Prostate gland (tissue), 2 donors: ENCODE measurements at regions not wholly inside any gene's neighbourhood (a gene's known extent, or its start where the extent isn't known, plus 50 kb on each side); places are given as distances from the start of the nearest gene placed in this dataset.

Experiments used
- DNase-seq: peaks from one replicate; pipeline ENCODE4 v3.0.0-alpha.2; 2019; ENCODE audit warnings: low spot score
- H3K27ac ChIP-seq, 2 donors: fragments of 200-600 bp; sonication (generic); 2 replicates each; pipeline ENCODE4 v1.5.1; 2017 to 2019
- H3K27me3 ChIP-seq: fragments of 200-600 bp; sonication (generic); replicated peaks from 2 replicates; pipeline ENCODE4 v1.5.1; 2019; ENCODE audit not compliant: insufficient read depth
- H3K36me3 ChIP-seq, 2 donors: fragments of 200-600 bp; sonication (generic); 1 replicate in 1 of 2; 2 replicates in 1 of 2; pipeline versions ENCODE4 v1.5.1 to v1.8.1; 2017 to 2019
- H3K4me1 ChIP-seq: fragments of 200-600 bp; sonication (generic); replicated peaks from 2 replicates; pipeline ENCODE4 v1.5.1; 2019
- H3K4me3 ChIP-seq, 2 donors: fragments of 200-600 bp; sonication (generic); 2 replicates each; pipeline ENCODE4 v1.5.1; 2017 to 2019
- H3K9me3 ChIP-seq: fragments of 200-600 bp; sonication (generic); 2 replicates; pipeline ENCODE4 v1.5.1; 2017
- POLR2A ChIP-seq: fragments of 450-650 bp; IDR thresholded peaks from one replicate; pipeline ENCODE4 v1.6.1; 2016; ENCODE audit warnings: antibody characterized with exemption, mild to moderate bottlenecking
- POLR2AphosphoS5 ChIP-seq: sonication (generic); formaldehyde crosslinking; IDR thresholded peaks from one replicate; pipeline ENCODE4 v1.6.1; 2017; ENCODE audit warnings: antibody characterized with exemption
- WGBS: methylation state at CpG from one replicate; pipeline ENCODE4 v1.1.5; 2018; 5-methylcytosine and 5-hydroxymethylcytosine counted together
- intact Hi-C: fragments of 100-400 bp; cut with DNase I; formaldehyde crosslinking; loops from one replicate; pipeline ENCODE4 v1.14.2; 2022
- TF ChIP-seq, protein P1 (sequence below), 4 experiments: fragments of 200-600 bp in 2 of 4; fragments of 450-650 bp in 2 of 4; sonication (generic) in 2 of 4; IDR thresholded peaks; 1 replicate in 3 of 4; 2 replicates in 1 of 4; pipeline ENCODE4 v1.5.1; 2016 to 2019; ENCODE audit warnings: antibody characterized with exemption in 4 of 4, mild to moderate bottlenecking in 2 of 4, moderate library complexity in 2 of 4

GRCh38 chr2:45312275-45312674 is 298.8 kb downstream of the SRBD1 start:
- Histone ChIP-seq H3K36me3 (no peaks in the 10 kb centered on the region), H3K9me3 (no peaks in the 10 kb centered on the region), H3K27ac (no peak overlapping the region), H3K4me1 (no peaks in the 10 kb centered on the region), H3K4me3 (no peak overlapping the region), H3K27me3 (no peaks in the 10 kb centered on the region)
- 51% methylated on average over 7 of the region's 7 CpGs for WGBS
- no peak for DNase-seq
- no peak for TF ChIP-seq POLR2AphosphoS5
- no peak for TF ChIP-seq POLR2A
- TF ChIP-seq, protein P1, sequence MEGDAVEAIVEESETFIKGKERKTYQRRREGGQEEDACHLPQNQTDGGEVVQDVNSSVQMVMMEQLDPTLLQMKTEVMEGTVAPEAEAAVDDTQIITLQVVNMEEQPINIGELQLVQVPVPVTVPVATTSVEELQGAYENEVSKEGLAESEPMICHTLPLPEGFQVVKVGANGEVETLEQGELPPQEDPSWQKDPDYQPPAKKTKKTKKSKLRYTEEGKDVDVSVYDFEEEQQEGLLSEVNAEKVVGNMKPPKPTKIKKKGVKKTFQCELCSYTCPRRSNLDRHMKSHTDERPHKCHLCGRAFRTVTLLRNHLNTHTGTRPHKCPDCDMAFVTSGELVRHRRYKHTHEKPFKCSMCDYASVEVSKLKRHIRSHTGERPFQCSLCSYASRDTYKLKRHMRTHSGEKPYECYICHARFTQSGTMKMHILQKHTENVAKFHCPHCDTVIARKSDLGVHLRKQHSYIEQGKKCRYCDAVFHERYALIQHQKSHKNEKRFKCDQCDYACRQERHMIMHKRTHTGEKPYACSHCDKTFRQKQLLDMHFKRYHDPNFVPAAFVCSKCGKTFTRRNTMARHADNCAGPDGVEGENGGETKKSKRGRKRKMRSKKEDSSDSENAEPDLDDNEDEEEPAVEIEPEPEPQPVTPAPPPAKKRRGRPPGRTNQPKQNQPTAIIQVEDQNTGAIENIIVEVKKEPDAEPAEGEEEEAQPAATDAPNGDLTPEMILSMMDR (IDR thresholded peaks at IDR 0.05): no peak
- intact Hi-C loops: no loop called here

- intact Hi-C loops: no loop called here
- 50% methylated on average over 2 of the region's 2 CpGs for WGBS
- no peaks in the 10 kb centered on the region for H3K4me1 ChIP-seq
These were observed 299.5 kb downstream of the SRBD1 start for GRCh38 chr2:45311559-45311958.

GRCh38 chr2:45307147-45307546 is 297.9 kb upstream of the SIX2 start:
- H3K27ac ChIP-seq: no peak overlapping the region
- intact Hi-C loops: no loop called here
- H3K4me1 ChIP-seq: no peaks in the 10 kb centered on the region
- TF ChIP-seq POLR2A: no peak
- no peak for TF ChIP-seq POLR2AphosphoS5
- TF ChIP-seq, protein P1 (IDR thresholded peaks at IDR 0.05): no peak
- 95% methylated on average over 11 of the region's 11 CpGs for WGBS
- no peaks in the 10 kb centered on the region for H3K9me3 ChIP-seq
- no peaks in the 10 kb centered on the region for H3K27me3 ChIP-seq
- no peak overlapping the region for H3K4me3 ChIP-seq
- DNase-seq: no peak
- no peaks in the 10 kb centered on the region for H3K36me3 ChIP-seq

More at GRCh38 chr2:45311559-45311958, 299.5 kb downstream of the SRBD1 start:
- Histone ChIP-seq H3K27me3 (no peaks in the 10 kb centered on the region), H3K27ac (no peak overlapping the region), H3K36me3 (no peaks in the 10 kb centered on the region), H3K4me3 (no peak overlapping the region), H3K9me3 (no peaks in the 10 kb centered on the region)
- TF ChIP-seq POLR2A (no peak), POLR2AphosphoS5 (no peak)
- TF ChIP-seq, protein P1 (IDR thresholded peaks at IDR 0.05): no peak
- no peak for DNase-seq

DNA sequence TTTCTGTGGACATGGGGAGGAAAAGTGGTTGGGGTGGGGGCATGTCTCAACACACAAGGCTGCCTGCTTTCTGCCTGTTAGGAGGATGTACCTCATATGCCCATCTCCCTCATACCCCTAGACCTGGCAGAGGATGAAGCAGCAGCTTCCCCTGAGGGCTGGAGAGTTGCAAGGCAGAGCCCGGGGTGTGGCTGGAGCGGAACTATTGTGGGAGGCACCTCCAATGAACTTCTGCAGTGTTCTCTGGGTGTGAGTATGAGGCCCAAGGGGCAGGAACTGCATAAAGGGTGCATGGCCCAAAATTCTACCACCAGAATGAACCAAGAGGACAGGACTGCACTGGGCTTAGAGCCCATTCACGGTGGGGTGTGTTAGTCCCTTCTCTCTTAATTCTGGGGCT is 296.3 kb upstream of the SIX2 start:
- no peak overlapping the region for H3K4me3 ChIP-seq
- intact Hi-C loops: no loop called here
- H3K36me3 ChIP-seq: no peaks in the 10 kb centered on the region
- WGBS: 56% methylated on average over 3 of the region's 3 CpGs
- TF ChIP-seq, protein P1 (IDR thresholded peaks at IDR 0.05): no peak
- TF ChIP-seq POLR2AphosphoS5 (no peak), POLR2A (no peak)
- H3K9me3 ChIP-seq: no peaks in the 10 kb centered on the region
- H3K27me3 ChIP-seq: no peaks in the 10 kb centered on the region
- no peak overlapping the region for H3K27ac ChIP-seq
- H3K4me1 ChIP-seq: no peaks in the 10 kb centered on the region
- DNase-seq: no peak

DNA sequence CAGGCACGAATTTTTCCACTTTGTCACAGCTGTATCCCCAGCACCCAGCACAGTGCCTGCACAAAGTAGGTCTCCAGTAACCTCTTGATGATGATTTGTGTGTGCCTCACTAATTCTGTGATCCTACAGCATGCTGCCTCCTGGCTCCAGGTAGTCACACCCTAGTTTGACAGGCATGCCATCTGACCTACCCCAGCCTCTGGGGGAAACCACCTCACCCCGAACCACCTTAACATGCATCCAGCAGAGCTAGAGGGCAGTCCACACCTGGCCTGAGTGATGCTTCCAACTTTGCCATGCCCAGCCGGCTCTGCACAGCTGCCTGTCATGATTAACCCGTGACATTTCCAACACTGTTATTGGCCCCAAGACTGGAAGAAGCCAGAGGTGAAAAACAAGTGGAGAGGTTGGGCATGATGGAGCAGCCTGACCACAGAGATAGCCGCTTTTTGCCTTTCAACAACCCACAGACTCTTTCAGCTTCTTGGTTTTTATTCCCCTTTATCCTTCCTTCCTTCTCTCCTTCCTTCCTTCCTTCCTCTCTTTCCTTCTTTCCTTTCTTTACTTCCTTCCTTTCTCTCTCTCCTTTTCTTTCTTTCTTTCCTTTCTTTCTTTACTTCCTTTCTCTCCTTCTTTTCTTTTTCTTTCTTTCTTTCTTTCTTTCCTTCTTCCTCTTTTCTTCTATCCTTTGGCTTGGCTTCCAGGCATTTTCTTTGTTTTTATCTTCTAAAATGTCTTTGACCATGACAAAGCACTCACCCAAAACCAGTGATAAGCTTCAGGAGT is 294.4 kb upstream of the SIX2 start:
- 89% methylated on average over 5 of the region's 5 CpGs for WGBS
- intact Hi-C loops: no loop called here
- Histone ChIP-seq H3K27me3 (no peaks in the 10 kb centered on the region), H3K9me3 (no peaks in the 10 kb centered on the region), H3K4me3 (no peak overlapping the region), H3K27ac (no peak overlapping the region), H3K36me3 (no peaks in the 10 kb centered on the region), H3K4me1 (no peaks in the 10 kb centered on the region)
- TF ChIP-seq, protein P1 (IDR thresholded peaks at IDR 0.05): no peak
- no peak for TF ChIP-seq POLR2AphosphoS5
- no peak for TF ChIP-seq POLR2A
- no peak for DNase-seq
